HEK293T (cell line): ENCODE measurements at regions not wholly inside any gene's neighbourhood (a gene's known extent, or its start where the extent isn't known, plus 50 kb on each side); places are given as distances from the start of the nearest gene placed in this dataset.

Experiments
- BHLHE40 ChIP-seq: fragments of 450-650 bp; IDR thresholded peaks from 2 replicates; pipeline ENCODE4 v1.6.1; 2016; ENCODE audit warnings: mild to moderate bottlenecking, moderate library complexity, borderline replicate concordance
- CTBP1 ChIP-seq: fragments of 450-650 bp; IDR thresholded peaks from 2 replicates; pipeline ENCODE4 v1.6.1; 2016; ENCODE audit warnings: borderline replicate concordance
- FOXK2 ChIP-seq: fragments of 450-650 bp; IDR thresholded peaks from 2 replicates; pipeline ENCODE4 v1.6.1; 2016; ENCODE audit warnings: mild to moderate bottlenecking
- HDGF ChIP-seq: fragments of 450-650 bp; IDR thresholded peaks from 2 replicates; pipeline ENCODE4 v1.6.1; 2017; ENCODE audit warnings: antibody characterized with exemption, borderline replicate concordance
- L3MBTL2 ChIP-seq: fragments of 450-650 bp; conservative IDR thresholded peaks from 2 replicates; pipeline ENCODE4 v1.6.1; 2016; ENCODE audit warnings: mild to moderate bottlenecking
- NFRKB ChIP-seq: fragments of 450-650 bp; IDR thresholded peaks from 2 replicates; pipeline ENCODE4 v1.6.1; 2016; ENCODE audit warnings: mild to moderate bottlenecking, moderate library complexity
- SP1 ChIP-seq: fragments of 450-650 bp; IDR thresholded peaks from 2 replicates; pipeline ENCODE4 v1.6.1; 2017
- TARDBP ChIP-seq: fragments of 450-650 bp; IDR thresholded peaks from 2 replicates; pipeline ENCODE4 v1.6.1; 2016

DNA sequence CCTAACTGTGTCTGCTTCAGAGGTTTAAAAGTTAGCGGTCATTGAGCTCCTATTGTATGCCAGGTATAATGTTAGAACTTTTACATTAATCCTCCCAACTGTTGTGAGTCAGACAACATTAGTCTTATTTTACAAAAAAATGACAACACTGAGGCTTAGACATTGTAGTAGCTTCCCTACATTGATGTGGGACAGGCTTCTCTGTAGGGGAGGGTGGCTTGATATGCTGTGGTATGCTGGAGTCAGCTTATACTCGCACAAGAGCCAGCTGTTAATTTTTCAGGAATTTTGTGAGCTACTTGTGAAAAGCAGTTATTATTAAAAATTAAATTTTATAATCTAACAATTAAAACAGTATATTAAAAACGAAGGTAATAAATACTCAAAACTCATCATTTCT lies 64.8 kb upstream of the NAV2 start:
- TF ChIP-seq FOXK2 = no peak
- TF ChIP-seq L3MBTL2 = no peak
- TF ChIP-seq NFRKB = no peak
- no peak for TF ChIP-seq HDGF
- no peak for TF ChIP-seq BHLHE40
- no peak for TF ChIP-seq TARDBP
- TF ChIP-seq CTBP1 = no peak
- no peak for TF ChIP-seq SP1
